Osteoblast (primary cell): ENCODE measurements at regions not wholly inside any gene's neighbourhood (a gene's known extent, or its start where the extent isn't known, plus 50 kb on each side); places are given as distances from the start of the nearest gene placed in this dataset.
A peak's percentile ranks its signal among the peaks of the same experiment; 100 is the strongest.

Source experiments
- DNase-seq: peaks from one replicate; pipeline ENCODE4 v3.0.0; 2011; ENCODE audit warnings: low spot score, mixed read lengths; ENCODE audit not compliant: insufficient read length; ENCODE audit errors: missing footprints
- H2AFZ ChIP-seq: 2 replicates; pipeline ENCODE4 v1.6.0; 2011; ENCODE audit warnings: mild to moderate bottlenecking, low read length
- H3K27ac ChIP-seq: 2 replicates; pipeline ENCODE4 v1.5.1; 2011; ENCODE audit warnings: mild to moderate bottlenecking, low read depth, low read length, moderate library complexity
- H3K27me3 ChIP-seq: 2 replicates; pipeline ENCODE4 v1.6.0; 2012; ENCODE audit warnings: mild to moderate bottlenecking, control low read depth, inconsistent platforms, low read length, moderate library complexity; ENCODE audit not compliant: insufficient read depth
- H3K36me3 ChIP-seq: 2 replicates; pipeline ENCODE4 v1.5.1; 2011; ENCODE audit warnings: mild to moderate bottlenecking, low read length, control low read depth, moderate library complexity; ENCODE audit not compliant: insufficient read depth
- H3K4me1 ChIP-seq: 2 replicates; pipeline ENCODE4 v1.5.1; 2011; ENCODE audit warnings: mild to moderate bottlenecking, low read length, control low read depth, moderate library complexity; ENCODE audit not compliant: insufficient read depth
- H3K4me2 ChIP-seq: 2 replicates; pipeline ENCODE4 v1.6.0; 2011; ENCODE audit warnings: mild to moderate bottlenecking, low read length; ENCODE audit not compliant: insufficient read depth
- H3K4me3 ChIP-seq: fragments of 200-600 bp; sonication (generic); 3 replicates; pipeline ENCODE4 v1.5.1; 2012; ENCODE audit warnings: mild to moderate bottlenecking, low read length, inconsistent platforms; ENCODE audit not compliant: insufficient read depth
- H3K79me2 ChIP-seq: 2 replicates; pipeline ENCODE4 v1.6.0; 2012; ENCODE audit warnings: mild to moderate bottlenecking, low read length, control low read depth, inconsistent platforms; ENCODE audit not compliant: insufficient read depth
- H3K9me3 ChIP-seq: 2 replicates; pipeline ENCODE4 v1.5.1; 2011; ENCODE audit warnings: low read depth, low read length, control low read depth
- H4K20me1 ChIP-seq: 2 replicates; pipeline ENCODE4 v1.6.0; 2012; ENCODE audit warnings: mild to moderate bottlenecking, low read length, control low read depth; ENCODE audit not compliant: insufficient read depth
- CTCF ChIP-seq: IDR thresholded peaks from 2 replicates; pipeline ENCODE4 v1.5.1; 2011; ENCODE audit warnings: mild to moderate bottlenecking, low read depth, low read length, moderate library complexity; ENCODE audit errors: extremely low read depth

- no peak overlapping the region for H3K4me3 ChIP-seq
- DNase-seq = no peak
- no peaks in the 10 kb centered on the region for H3K9me3 ChIP-seq
- H3K4me2 ChIP-seq = no peak overlapping the region
- no peak overlapping the region for H2AFZ ChIP-seq
- no peaks in the 10 kb centered on the region for H3K4me1 ChIP-seq
- H4K20me1 ChIP-seq = no peaks in the 10 kb centered on the region
- no peak overlapping the region for H3K27ac ChIP-seq
- H3K36me3 ChIP-seq = no peaks in the 10 kb centered on the region
- H3K79me2 ChIP-seq = no peaks in the 10 kb centered on the region
- H3K27me3 ChIP-seq = no peaks in the 10 kb centered on the region
- no peak for TF ChIP-seq CTCF
Measured at GRCh38 chr3:106783231-106783630, 594.0 kb upstream of the CCDC54 start.

GRCh38 chr3:106789276-106789675 is 588.0 kb upstream of the CCDC54 start:
- Histone ChIP-seq H2AFZ (no peak overlapping the region), H3K4me1 (peaks cover 19% of the 10 kb centered on the region), H3K27ac (no peak overlapping the region), H3K9me3 (no peaks in the 10 kb centered on the region), H3K4me2 (no peak overlapping the region), H3K36me3 (peaks cover 13% of the 10 kb centered on the region), H3K4me3 (no peak overlapping the region), H3K27me3 (no peaks in the 10 kb centered on the region), H4K20me1 (no peaks in the 10 kb centered on the region), H3K79me2 (peaks cover 30% of the 10 kb centered on the region)
- no peak for DNase-seq
- TF ChIP-seq CTCF = no peak

- Histone ChIP-seq H2AFZ (no peak overlapping the region), H4K20me1 (no peaks in the 10 kb centered on the region)
Measured at GRCh38 chr3:106792716-106793115, 584.5 kb upstream of the CCDC54 start.

GRCh38 chr3:106794442-106794841 is 582.8 kb upstream of the CCDC54 start:
- Histone ChIP-seq H3K4me3 (no peak overlapping the region), H3K9me3 (no peaks in the 10 kb centered on the region), H4K20me1 (no peaks in the 10 kb centered on the region), H3K4me2 (peak overlapping the region; percentile 52), H3K27ac (peak overlapping the region; percentile 66), H3K79me2 (peaks cover 38% of the 10 kb centered on the region), H3K36me3 (peaks cover 13% of the 10 kb centered on the region), H2AFZ (no peak overlapping the region), H3K4me1 (peaks cover 26% of the 10 kb centered on the region), H3K27me3 (no peaks in the 10 kb centered on the region)
- TF ChIP-seq CTCF = no peak
- no peak for DNase-seq

More at GRCh38 chr3:106792716-106793115, 584.5 kb upstream of the CCDC54 start:
- Histone ChIP-seq H3K27ac (peak overlapping the region; percentile 66), H3K9me3 (no peaks in the 10 kb centered on the region), H3K79me2 (peaks cover 38% of the 10 kb centered on the region), H3K4me2 (no peak overlapping the region), H3K4me1 (peaks cover 26% of the 10 kb centered on the region), H3K36me3 (peaks cover 13% of the 10 kb centered on the region), H3K27me3 (no peaks in the 10 kb centered on the region), H3K4me3 (no peak overlapping the region)
- TF ChIP-seq CTCF = no peak
- no peak for DNase-seq
